Heart left ventricle (tissue), 16 donors: ENCODE measurements at regions not wholly inside any gene's neighbourhood (a gene's known extent, or its start where the extent isn't known, plus 50 kb on each side); places are given as distances from the start of the nearest gene placed in this dataset.
"Not testable (repeated sequence)": the region's sequence is repeated elsewhere in the genome, so short reads cannot be mapped to it uniquely, and the experiment has no call there.

Experiments used
- ATAC-seq, 4 donors: fragments of 200-7000 bp; cut with Tn5 transposase; one replicate each; pipeline ENCODE4 v1.9.1; 2020 to 2022; ENCODE audit warnings: moderate library complexity in 4 of 4, mild to moderate bottlenecking in 3 of 4, moderate number of reproducible peaks in 1 of 4
- DNase-seq, 5 donors: peaks; one replicate each; pipeline ENCODE4 v3.0.0-alpha.2; 2020
- H3K27ac ChIP-seq, 12 donors: fragments of 200-600 bp; sonication (generic) in 4 of 12; one replicate each; pipeline versions ENCODE4 v1.5.0 to v1.8.0; 2016 to 2022; ENCODE audit warnings: mild to moderate bottlenecking in 2 of 12
- H3K27me3 ChIP-seq, 9 donors: fragments of 200-600 bp; sonication (generic) in 2 of 9; one replicate each; pipeline versions ENCODE4 v1.5.1 to v1.8.0; 2016 to 2022; ENCODE audit warnings: mild to moderate bottlenecking in 3 of 9
- H3K36me3 ChIP-seq, 9 donors: fragments of 200-600 bp; sonication (generic) in 2 of 9; one replicate each; pipeline versions ENCODE4 v1.5.0 to v1.8.0; 2018 to 2022; ENCODE audit warnings: mild to moderate bottlenecking in 2 of 9
- H3K4me1 ChIP-seq, 12 donors: fragments of 200-600 bp; sonication (generic) in 4 of 12; one replicate each; pipeline versions ENCODE4 v1.5.0 to v1.8.0; 2016 to 2022; ENCODE audit warnings: mild to moderate bottlenecking in 3 of 12
- H3K4me3 ChIP-seq, 12 donors: fragments of 200-600 bp; sonication (generic) in 4 of 12; one replicate each; pipeline versions ENCODE4 v1.5.0 to v1.8.0; 2017 to 2022; ENCODE audit warnings: mild to moderate bottlenecking in 9 of 12, moderate library complexity in 4 of 12
- H3K9me3 ChIP-seq, 12 donors: fragments of 200-600 bp; sonication (generic) in 4 of 12; one replicate each; pipeline versions ENCODE4 v1.5.0 to v1.8.0; 2016 to 2022; ENCODE audit warnings: mild to moderate bottlenecking in 1 of 12
- POLR2A ChIP-seq, 2 donors: fragments of 450-650 bp; IDR thresholded peaks; one replicate each; pipeline ENCODE4 v1.6.1; 2017; ENCODE audit warnings: antibody characterized with exemption in 2 of 2, mild to moderate bottlenecking in 2 of 2, moderate library complexity in 2 of 2
- WGBS, 4 donors: extraction: QIAGEN DNeasy Blood & Tissue Kit in 2 of 4; methylation state at CpG; one replicate each; pipeline versions ENCODE4 v1.1.5 to v1.1.7; 2013 to 2018; 5-methylcytosine and 5-hydroxymethylcytosine counted together
- intact Hi-C, 10 donors: fragments of 100-400 bp; cut with DNase I; formaldehyde crosslinking; loops; one replicate each; pipeline versions ENCODE4 v1.11.1 to v1.14.2; 2022
- TF ChIP-seq, protein P1 (sequence below), 12 donors: fragments of 200-600 bp; sonication (generic) in 4 of 12; IDR thresholded peaks; one replicate each; pipeline versions ENCODE4 v1.5.0 to v1.8.0; 2018 to 2022; ENCODE audit warnings: antibody characterized with exemption in 12 of 12, mild to moderate bottlenecking in 5 of 12
- donor health status: ischemic (EF 13 %, LVEDD 7.1; RV severe dilation, severe dysfunction).
- donor health status: healthy with polysubstance abuse.
- donor health status: DM: no; HTN: yes; CAD: no.
- donor health status: DM: no; HTN: no; CAD: no.
- donor health status: ischemic (EF 25% LVEDD 6.9; RV normal size, moderate dysfunction).
- donor health status: ischemic (EF 25% LVEDD 5.7; RV mildly dilated, moderate dysfunction).
- donor health status: healthy.
- donor health status: DM: yes; HTN: yes; CAD: no.
- donor health status: ischemic (EF 35%, LVEDD 5.7; RV mildly dilated, moderate dysfunction).
- donor health status: nonischemic (EF 11% LVEDD 7.7; RV severe dilation, severe dysfunction).
- donor health status: DM: yes; HTN: yes; CAD: no.
- donor health status: PGD.
- donor health status: ischemic (EF 29% LVEDD 5.4; RV normal size, mild dysfunction).
- donor health status: nonischemic (EF 23%, LVEDD 6.1; RV moderate dilation, normal function).

DNA sequence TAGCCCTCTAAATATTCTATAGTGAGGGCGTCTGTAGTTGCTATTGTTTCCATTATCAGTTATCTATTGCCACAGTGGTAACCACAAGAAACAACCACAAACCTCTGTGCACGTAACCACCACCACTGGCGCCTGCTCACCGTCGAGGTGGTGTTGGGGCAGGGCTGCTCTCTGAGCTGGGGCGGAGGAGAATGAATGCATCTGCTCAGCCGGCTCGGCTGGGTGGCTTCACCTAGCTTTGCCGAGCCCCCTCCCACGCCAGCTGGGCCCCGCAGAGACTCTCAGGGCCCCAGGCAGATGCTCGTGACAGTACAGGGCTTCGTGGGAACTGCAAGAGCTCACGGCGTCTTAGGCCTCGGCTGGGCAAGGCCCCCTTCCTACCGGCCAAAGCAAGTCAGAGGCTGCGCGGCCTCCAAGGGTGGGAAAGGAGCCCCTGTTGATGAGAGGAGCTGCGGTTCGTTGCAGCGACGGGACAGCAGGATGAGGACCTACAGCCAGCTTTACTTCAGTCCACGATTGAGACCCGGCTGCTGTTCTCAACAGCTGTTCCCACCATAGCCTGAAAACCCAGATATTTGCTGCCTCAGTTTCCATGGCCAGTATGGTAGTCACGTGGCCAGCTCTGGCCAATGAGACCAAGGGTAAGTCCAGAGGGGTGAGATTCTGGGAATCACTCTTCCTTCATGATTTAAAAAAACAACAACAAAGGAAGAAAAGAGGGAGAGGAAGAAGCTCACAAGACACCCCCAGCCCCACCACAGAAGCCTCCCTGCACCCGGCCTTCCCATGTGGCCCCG is 120.2 kb upstream of the AFDN start:
- no peak for TF ChIP-seq POLR2A (IDR thresholded peaks at IDR 0.05)
- WGBS, 4 donors: 89 to 93% (median 90%) methylated on average over 18 to 28 of the region's 28 CpGs

GRCh38 chr6:167707686-167708500 is 118.8 kb upstream of the AFDN start:
- Histone ChIP-seq H3K9me3 (no peaks in the 10 kb centered on the region), H3K4me1 (peaks cover 0 to 5% (median 0%) of the 10 kb centered on the region in 12 donors), H3K4me3 (no peak overlapping the region), H3K27me3 (peaks cover 0 to 2% (median 0%) of the 10 kb centered on the region in 9 donors), H3K27ac (no peak overlapping the region), H3K36me3 (no peaks in the 10 kb centered on the region)
- intact Hi-C loops: loop anchor here in 1 of 10 donors (10.0 kb wide), 1 partner anchor 187 kb away; no protein-coding TSS in a partner anchor
- ATAC-seq: no peak
- TF ChIP-seq POLR2A (IDR thresholded peaks at IDR 0.05): no peak
- TF ChIP-seq, protein P1, sequence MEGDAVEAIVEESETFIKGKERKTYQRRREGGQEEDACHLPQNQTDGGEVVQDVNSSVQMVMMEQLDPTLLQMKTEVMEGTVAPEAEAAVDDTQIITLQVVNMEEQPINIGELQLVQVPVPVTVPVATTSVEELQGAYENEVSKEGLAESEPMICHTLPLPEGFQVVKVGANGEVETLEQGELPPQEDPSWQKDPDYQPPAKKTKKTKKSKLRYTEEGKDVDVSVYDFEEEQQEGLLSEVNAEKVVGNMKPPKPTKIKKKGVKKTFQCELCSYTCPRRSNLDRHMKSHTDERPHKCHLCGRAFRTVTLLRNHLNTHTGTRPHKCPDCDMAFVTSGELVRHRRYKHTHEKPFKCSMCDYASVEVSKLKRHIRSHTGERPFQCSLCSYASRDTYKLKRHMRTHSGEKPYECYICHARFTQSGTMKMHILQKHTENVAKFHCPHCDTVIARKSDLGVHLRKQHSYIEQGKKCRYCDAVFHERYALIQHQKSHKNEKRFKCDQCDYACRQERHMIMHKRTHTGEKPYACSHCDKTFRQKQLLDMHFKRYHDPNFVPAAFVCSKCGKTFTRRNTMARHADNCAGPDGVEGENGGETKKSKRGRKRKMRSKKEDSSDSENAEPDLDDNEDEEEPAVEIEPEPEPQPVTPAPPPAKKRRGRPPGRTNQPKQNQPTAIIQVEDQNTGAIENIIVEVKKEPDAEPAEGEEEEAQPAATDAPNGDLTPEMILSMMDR (IDR thresholded peaks at IDR 0.05): no peak
- 86 to 91% (median 87%) methylated on average over 24 to 25 of the region's 25 CpGs for WGBS, 4 donors
- DNase-seq: no peak

More for the DNA sequence above, 120.2 kb upstream of the AFDN start:
- ATAC-seq: no peak
- no peaks in the 10 kb centered on the region for H3K27me3 ChIP-seq
- no peaks in the 10 kb centered on the region for H3K36me3 ChIP-seq
- no peak for DNase-seq
- no peaks in the 10 kb centered on the region for H3K9me3 ChIP-seq
- no peak overlapping the region for H3K27ac ChIP-seq
- intact Hi-C loops: loop anchor here in 1 of 10 donors (10.0 kb wide), 1 partner anchor 188 kb away; no protein-coding TSS in a partner anchor
- peaks cover 0 to 5% (median 0%) of the 10 kb centered on the region in 12 donors for H3K4me1 ChIP-seq
- no peak overlapping the region for H3K4me3 ChIP-seq

DNA sequence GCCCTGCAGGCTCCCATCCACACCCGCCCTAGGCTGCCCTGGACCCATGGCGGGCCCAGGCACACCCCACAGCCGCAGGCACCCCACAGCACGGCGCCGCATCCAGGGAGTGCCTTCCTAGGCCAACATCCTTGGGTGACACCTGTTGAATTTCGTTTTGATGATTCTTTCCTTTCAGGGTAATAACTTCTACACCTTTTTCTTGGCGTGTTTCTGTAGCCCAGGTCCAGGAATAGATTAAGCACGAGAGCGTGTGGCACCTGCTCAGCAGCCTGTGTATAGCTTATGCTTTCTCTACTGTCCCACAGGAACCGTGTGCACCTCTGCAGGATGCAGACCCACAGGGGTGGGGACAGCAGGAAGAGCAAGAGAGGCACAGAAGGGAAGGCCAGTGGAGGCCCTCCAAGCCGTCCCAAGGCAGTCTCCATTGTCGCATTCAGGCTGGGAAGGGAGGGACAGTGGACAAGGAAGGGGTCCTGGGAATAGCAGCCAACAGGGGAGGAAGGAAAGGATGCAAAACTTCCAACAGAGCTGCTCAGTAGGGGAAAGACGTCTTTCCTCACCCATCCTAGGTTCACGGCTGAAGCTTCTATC is 118.1 kb upstream of the AFDN start:
- ATAC-seq: no peak
- 76 to 84% (median 78%) methylated on average over 15 of the region's 15 CpGs for WGBS, 4 donors
- no peak overlapping the region for H3K4me3 ChIP-seq

GRCh38 chr6:167709196-167709595 is 117.5 kb upstream of the AFDN start:
- intact Hi-C loops: loop anchor here in 1 of 10 donors (10.0 kb wide), 1 partner anchor 186 kb away; no protein-coding TSS in a partner anchor
- no peak for ATAC-seq
- no peak for DNase-seq
- Histone ChIP-seq H3K4me3 (no peak overlapping the region), H3K9me3 (no peaks in the 10 kb centered on the region), H3K27me3 (peaks cover 0 to 9% (median 0%) of the 10 kb centered on the region in 9 donors), H3K36me3 (no peaks in the 10 kb centered on the region), H3K27ac (no peak overlapping the region), H3K4me1 (peaks cover 0 to 5% (median 0%) of the 10 kb centered on the region in 12 donors)
- no peak for TF ChIP-seq POLR2A (IDR thresholded peaks at IDR 0.05)
- WGBS, 4 donors: 75 to 81% (median 76%) methylated on average over 7 of the region's 7 CpGs

More for the DNA sequence above, 118.1 kb upstream of the AFDN start:
- TF ChIP-seq, protein P1 (IDR thresholded peaks at IDR 0.05): no peak
- peaks cover 0 to 5% (median 0%) of the 10 kb centered on the region in 12 donors for H3K4me1 ChIP-seq
- no peak for DNase-seq
- no peaks in the 10 kb centered on the region for H3K36me3 ChIP-seq
- intact Hi-C loops: loop anchor here in 1 of 10 donors (10.0 kb wide), 1 partner anchor 186 kb away; no protein-coding TSS in a partner anchor
- H3K27me3 ChIP-seq: peaks cover 0 to 7% (median 0%) of the 10 kb centered on the region in 9 donors
- no peaks in the 10 kb centered on the region for H3K9me3 ChIP-seq
- no peak overlapping the region for H3K27ac ChIP-seq

DNA sequence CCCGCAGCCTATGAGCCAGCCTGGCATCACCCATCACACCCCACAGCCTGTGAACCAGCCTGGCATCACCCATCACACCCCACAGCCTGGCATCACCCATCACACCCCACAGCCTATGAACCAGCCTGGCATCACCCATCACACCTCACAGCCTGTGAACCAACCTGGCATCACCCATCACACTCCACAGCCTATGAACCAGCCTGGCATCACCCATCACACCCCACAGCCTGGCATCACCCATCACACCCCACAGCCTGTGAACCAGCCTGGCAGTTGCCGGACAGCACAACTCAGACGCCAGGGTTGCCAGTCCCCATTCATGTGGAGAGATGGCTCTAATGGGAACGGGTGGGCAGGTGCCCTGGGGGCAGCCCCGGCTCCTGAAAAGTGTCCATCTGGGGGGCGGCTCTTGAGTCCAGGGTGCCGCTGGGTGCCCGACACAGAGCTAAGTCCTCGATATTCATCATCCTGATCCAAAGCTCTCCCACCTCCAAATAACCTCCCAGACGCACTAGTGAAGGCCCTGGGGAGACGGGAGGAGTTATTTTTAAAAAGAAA is 116.9 kb upstream of the AFDN start:
- ATAC-seq, H3K4me3 ChIP-seq, H3K27ac ChIP-seq, H3K36me3 ChIP-seq, H3K4me1 ChIP-seq, DNase-seq, H3K27me3 ChIP-seq, H3K9me3 ChIP-seq: not testable (repeated sequence)
- intact Hi-C loops: loop anchor here in 1 of 10 donors (10.0 kb wide), 1 partner anchor 185 kb away; no protein-coding TSS in a partner anchor
- 92 to 96% (median 95%) methylated on average over 8 to 11 of the region's 11 CpGs for WGBS, 4 donors
